Panc1 (cell line): ENCODE measurements at regions not wholly inside any gene's neighbourhood (a gene's known extent, or its start where the extent isn't known, plus 50 kb on each side); places are given as distances from the start of the nearest gene placed in this dataset.

Source experiments
- ATAC-seq: fragments of 200-7000 bp; cut with Tn5 transposase; 2 replicates; pipeline ENCODE4 v1.9.1; 2020; ENCODE audit warnings: mild to moderate bottlenecking, moderate library complexity
- BruUV-seq: library from RNA; stranded (reverse); fragments of 400-500 nt; replicated peaks from 2 replicates; lab custom pipeline; 2021; lab: Mats Ljungman, UMichigan
- CTCF ChIA-PET: fragments of 300-600 bp; sonication (Branson Sonifier 250); formaldehyde crosslinking; loops from one replicate; lab custom pipeline; 2022; ENCODE audit warnings: antibody characterized with exemption; lab: Charles Lee
- POLR2A ChIA-PET: fragments of 300-600 bp; sonication (Branson Sonifier 250); formaldehyde crosslinking; loops from one replicate; lab custom pipeline; 2022; ENCODE audit warnings: antibody characterized with exemption; lab: Charles Lee
- DNase-seq: peaks from one replicate; pipeline ENCODE4 v3.0.0-alpha.2; 2010; ENCODE audit warnings: low read depth, low spot score
- H3K27ac ChIP-seq: 2 replicates; pipeline ENCODE4 v1.5.1; 2011; ENCODE audit warnings: mild to moderate bottlenecking, low read length, inconsistent platforms
- H3K27me3 ChIP-seq: fragments of 200-500 bp; sonication (Bioruptor generic); 2 replicates; pipeline ENCODE4 v1.6.0; 2014; ENCODE audit warnings: low read length, inconsistent platforms; ENCODE audit not compliant: control insufficient read depth, insufficient read depth
- H3K36me3 ChIP-seq: fragments of 200-500 bp; sonication (Bioruptor generic); 2 replicates; pipeline ENCODE4 v1.5.1; 2014; ENCODE audit warnings: inconsistent platforms, mild to moderate bottlenecking, low read length, moderate library complexity; ENCODE audit not compliant: control insufficient read depth, insufficient read depth
- H3K4me1 ChIP-seq: 2 replicates; pipeline ENCODE4 v1.5.1; 2011; ENCODE audit warnings: inconsistent platforms, mild to moderate bottlenecking, low read length, moderate library complexity; ENCODE audit not compliant: control insufficient read depth, insufficient read depth
- H3K4me3 ChIP-seq, 2 experiments: 2 replicates each; pipeline ENCODE4 v1.5.1; 2011 to 2012; ENCODE audit warnings: low read depth in 2 of 2, low read length in 2 of 2, mild to moderate bottlenecking in 2 of 2, inconsistent platforms in 1 of 2, moderate library complexity in 1 of 2
- H3K9me3 ChIP-seq: fragments of 200-500 bp; sonication (Bioruptor generic); 2 replicates; pipeline ENCODE4 v1.5.1; 2014; ENCODE audit warnings: low read depth, mild to moderate bottlenecking, inconsistent platforms, low read length, moderate library complexity; ENCODE audit not compliant: control insufficient read depth, insufficient read depth
- CTCF ChIP-seq: fragments of 450-650 bp; IDR thresholded peaks from 2 replicates; pipeline ENCODE4 v1.5.1; 2017; ENCODE audit warnings: mild to moderate bottlenecking
- POLR2AphosphoS5 ChIP-seq: IDR thresholded peaks from 2 replicates; pipeline ENCODE4 v1.6.1; 2012; ENCODE audit warnings: mild to moderate bottlenecking, low read depth, low read length, moderate library complexity
- REST ChIP-seq, 2 experiments: IDR thresholded peaks; 2 replicates each; pipeline ENCODE4 v1.6.1; 2011 to 2012; ENCODE audit warnings: low read depth in 2 of 2, control low read depth in 1 of 2, low read length in 1 of 2, mild to moderate bottlenecking in 1 of 2, moderate library complexity in 1 of 2; ENCODE audit not compliant: insufficient read depth in 1 of 2
- SIN3A ChIP-seq: IDR thresholded peaks from 2 replicates; pipeline ENCODE4 v1.6.1; 2012; ENCODE audit warnings: low read depth, mild to moderate bottlenecking, low read length, moderate library complexity, borderline replicate concordance; ENCODE audit not compliant: insufficient read depth
- TCF7L2 ChIP-seq: IDR thresholded peaks from 2 replicates; pipeline ENCODE4 v1.6.1; 2011; ENCODE audit warnings: mild to moderate bottlenecking, low read depth, low read length, inconsistent platforms
- in situ Hi-C: cut with HindIII; loops from 2 replicates; pipeline ENCODE4 v1.10.0; 2016; ENCODE audit warnings: low sequenced_read_pairs, low pct_unique_long_range_greater_than_20kb
- intact Hi-C: fragments of 100-400 bp; cut with micrococcal nuclease; formaldehyde crosslinking; loops from one replicate; pipeline ENCODE4 v1.10.0; 2022; ENCODE audit not compliant: unreplicated experiment

- Histone ChIP-seq H3K27ac (no peak overlapping the region), H3K4me3 (no peak overlapping the region), H3K4me1 (no peaks in the 10 kb centered on the region), H3K36me3 (no peaks in the 10 kb centered on the region), H3K27me3 (no peaks in the 10 kb centered on the region), H3K9me3 (no peaks in the 10 kb centered on the region)
- intact Hi-C loops = no loop called here
- DNase-seq (no peak), ATAC-seq (no peak)
- no TSS peak for BruUV-seq
- in situ Hi-C loops = no loop called here
- ChIA-PET CTCF (interaction anchor here (0.6 kb wide), 1 partner anchor 216 kb away, joined by 5 read pairs; no protein-coding TSS in a partner anchor), POLR2A (no interaction called here)
- TF ChIP-seq CTCF (no peak), REST (IDR thresholded peaks at IDR 0.05; ENCODE audit: insufficient read depth in 1 of 2, low read depth in 2 of 2, low read length in 1 of 2) (no peak), TCF7L2 (no peak), POLR2AphosphoS5 (no peak), SIN3A (no peak)
Measured at GRCh38 chr4:7132730-7133582, 59.4 kb upstream of the SORCS2 start.

DNA sequence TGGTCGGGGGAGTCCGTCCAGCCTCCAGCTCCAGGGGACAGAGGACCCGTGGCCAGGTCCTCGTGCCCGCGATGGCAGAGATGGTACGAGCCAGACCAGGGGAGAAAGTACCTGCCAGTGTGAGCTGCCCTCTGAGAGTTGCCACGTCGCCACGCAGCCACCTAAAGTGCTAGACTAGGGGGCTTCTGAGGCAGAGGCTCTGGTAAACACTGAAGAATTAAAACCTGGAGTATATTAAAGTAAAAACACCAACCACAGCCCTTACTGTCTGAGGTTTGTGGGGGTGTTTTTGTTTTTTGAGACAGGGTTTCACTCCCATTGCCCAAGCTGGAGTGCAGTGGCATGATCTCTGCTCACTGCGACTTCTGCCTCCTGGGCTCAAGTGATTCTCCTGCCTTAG, 60.1 kb upstream of the SORCS2 start:
- no peak for TF ChIP-seq CTCF
- in situ Hi-C loops = no loop called here
- intact Hi-C loops = no loop called here
- Histone ChIP-seq H3K27ac (no peak overlapping the region), H3K36me3 (no peaks in the 10 kb centered on the region), H3K9me3 (no peaks in the 10 kb centered on the region), H3K27me3 (no peaks in the 10 kb centered on the region), H3K4me1 (no peaks in the 10 kb centered on the region), H3K4me3 (no peak overlapping the region)
- POLR2A ChIA-PET = no interaction called here
- no TSS peak for BruUV-seq
- ATAC-seq = no peak
- DNase-seq = no peak
- CTCF ChIA-PET = no interaction called here
